SK-N-SH treated with all-trans-retinoic acid at 6 μM for 48 hours (cell line): ENCODE measurements at regions not wholly inside any gene's neighbourhood (a gene's known extent, or its start where the extent isn't known, plus 50 kb on each side); places are given as distances from the start of the nearest gene placed in this dataset.

Source experiments
- ARNTL ChIP-seq: fragments of 450-650 bp; formaldehyde crosslinking; IDR thresholded peaks from 2 replicates; pipeline ENCODE4 v1.5.0; 2020; ENCODE audit warnings: low read depth, mild to moderate bottlenecking, moderate library complexity, borderline replicate concordance
- BACH2 ChIP-seq: fragments of 250-450 bp; sonication (Bioruptor Pico); IDR thresholded peaks from 2 replicates; pipeline ENCODE4 v1.9.0; 2021; ENCODE audit warnings: mild to moderate bottlenecking, borderline replicate concordance
- ESRRG ChIP-seq: fragments of 250-450 bp; sonication (Bioruptor Pico); IDR thresholded peaks from 2 replicates; pipeline ENCODE4 v1.6.1; 2021; ENCODE audit warnings: mild to moderate bottlenecking
- OSR1 ChIP-seq: fragments of 250-450 bp; sonication (Bioruptor Pico); IDR thresholded peaks from 2 replicates; pipeline ENCODE4 v1.8.0; 2022; ENCODE audit warnings: moderate library complexity, mild to moderate bottlenecking, inconsistent platforms
- PPARA ChIP-seq: fragments of 250-450 bp; sonication (Bioruptor Pico); IDR thresholded peaks from 2 replicates; pipeline ENCODE4 v1.5.0; 2020; ENCODE audit warnings: mild to moderate bottlenecking, borderline replicate concordance
- ZC3H10 ChIP-seq: fragments of 250-450 bp; sonication (Bioruptor Pico); IDR thresholded peaks from 2 replicates; pipeline ENCODE4 v1.5.1; 2021; ENCODE audit warnings: mild to moderate bottlenecking, moderate library complexity
- ZFP3 ChIP-seq: fragments of 250-450 bp; sonication (Bioruptor Pico); IDR thresholded peaks from 2 replicates; pipeline ENCODE4 v1.5.0; 2020; ENCODE audit warnings: mild to moderate bottlenecking, moderate library complexity
- ZFP30 ChIP-seq: fragments of 450-650 bp; formaldehyde crosslinking; IDR thresholded peaks from 2 replicates; pipeline ENCODE4 v1.5.0; 2022; ENCODE audit warnings: mild to moderate bottlenecking, moderate library complexity
- ZNF8 ChIP-seq: fragments of 450-650 bp; formaldehyde crosslinking; IDR thresholded peaks from 2 replicates; pipeline ENCODE4 v1.5.0; 2020; ENCODE audit warnings: mild to moderate bottlenecking, moderate library complexity
- TF ChIP-seq, protein P1 (sequence below): fragments of 250-450 bp; sonication (Bioruptor Pico); IDR thresholded peaks from 2 replicates; pipeline ENCODE4 v1.8.0; 2021; ENCODE audit warnings: low read depth, mild to moderate bottlenecking, moderate library complexity, borderline replicate concordance
- TF ChIP-seq, protein P2 (sequence below): fragments of 250-450 bp; sonication (Bioruptor Pico); IDR thresholded peaks from 2 replicates; pipeline ENCODE4 v1.8.0; 2020; ENCODE audit warnings: mild to moderate bottlenecking, moderate library complexity, borderline replicate concordance
- TF ChIP-seq, protein P3 (sequence below): fragments of 250-450 bp; sonication (Bioruptor Pico); IDR thresholded peaks from 2 replicates; pipeline ENCODE4 v1.5.1; 2020; ENCODE audit warnings: low read depth, mild to moderate bottlenecking, moderate library complexity
- TF ChIP-seq, protein P4 (sequence below): fragments of 250-450 bp; sonication (Bioruptor Pico); IDR thresholded peaks from 2 replicates; pipeline ENCODE4 v1.5.0; 2020; ENCODE audit warnings: mild to moderate bottlenecking, moderate library complexity
- TF ChIP-seq, protein P5 (sequence below): fragments of 250-450 bp; sonication (Bioruptor Pico); IDR thresholded peaks from 2 replicates; pipeline ENCODE4 v1.5.1; 2021; ENCODE audit warnings: mild to moderate bottlenecking, moderate library complexity

DNA sequence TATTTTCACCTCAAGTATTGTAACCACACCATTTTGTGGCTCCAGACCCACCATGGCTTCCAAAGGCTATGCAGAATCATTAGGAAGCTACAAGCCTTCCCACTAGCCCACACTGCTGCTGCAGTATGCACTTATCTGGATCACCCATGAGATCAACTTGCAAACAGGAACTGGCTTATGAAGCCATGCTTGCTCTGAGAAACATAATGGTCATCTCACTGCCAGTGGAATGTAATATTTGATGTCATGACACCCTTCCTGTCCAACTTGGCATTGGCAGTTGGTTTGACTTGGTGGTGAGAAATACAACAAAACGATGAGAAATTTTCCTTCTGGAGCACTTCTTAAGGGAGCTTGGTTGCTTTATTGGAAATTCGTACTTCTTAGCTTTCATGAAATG, 69.3 kb upstream of the FRMD6 start:
- no peak for TF ChIP-seq ZFP3
- TF ChIP-seq, protein P1, sequence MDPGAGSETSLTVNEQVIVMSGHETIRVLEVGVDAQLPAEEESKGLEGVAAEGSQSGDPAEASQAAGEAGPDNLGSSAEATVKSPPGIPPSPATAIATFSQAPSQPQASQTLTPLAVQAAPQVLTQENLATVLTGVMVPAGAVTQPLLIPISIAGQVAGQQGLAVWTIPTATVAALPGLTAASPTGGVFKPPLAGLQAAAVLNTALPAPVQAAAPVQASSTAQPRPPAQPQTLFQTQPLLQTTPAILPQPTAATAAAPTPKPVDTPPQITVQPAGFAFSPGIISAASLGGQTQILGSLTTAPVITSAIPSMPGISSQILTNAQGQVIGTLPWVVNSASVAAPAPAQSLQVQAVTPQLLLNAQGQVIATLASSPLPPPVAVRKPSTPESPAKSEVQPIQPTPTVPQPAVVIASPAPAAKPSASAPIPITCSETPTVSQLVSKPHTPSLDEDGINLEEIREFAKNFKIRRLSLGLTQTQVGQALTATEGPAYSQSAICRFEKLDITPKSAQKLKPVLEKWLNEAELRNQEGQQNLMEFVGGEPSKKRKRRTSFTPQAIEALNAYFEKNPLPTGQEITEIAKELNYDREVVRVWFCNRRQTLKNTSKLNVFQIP (CRISPR knock-in tag): no peak
- TF ChIP-seq, protein P2, sequence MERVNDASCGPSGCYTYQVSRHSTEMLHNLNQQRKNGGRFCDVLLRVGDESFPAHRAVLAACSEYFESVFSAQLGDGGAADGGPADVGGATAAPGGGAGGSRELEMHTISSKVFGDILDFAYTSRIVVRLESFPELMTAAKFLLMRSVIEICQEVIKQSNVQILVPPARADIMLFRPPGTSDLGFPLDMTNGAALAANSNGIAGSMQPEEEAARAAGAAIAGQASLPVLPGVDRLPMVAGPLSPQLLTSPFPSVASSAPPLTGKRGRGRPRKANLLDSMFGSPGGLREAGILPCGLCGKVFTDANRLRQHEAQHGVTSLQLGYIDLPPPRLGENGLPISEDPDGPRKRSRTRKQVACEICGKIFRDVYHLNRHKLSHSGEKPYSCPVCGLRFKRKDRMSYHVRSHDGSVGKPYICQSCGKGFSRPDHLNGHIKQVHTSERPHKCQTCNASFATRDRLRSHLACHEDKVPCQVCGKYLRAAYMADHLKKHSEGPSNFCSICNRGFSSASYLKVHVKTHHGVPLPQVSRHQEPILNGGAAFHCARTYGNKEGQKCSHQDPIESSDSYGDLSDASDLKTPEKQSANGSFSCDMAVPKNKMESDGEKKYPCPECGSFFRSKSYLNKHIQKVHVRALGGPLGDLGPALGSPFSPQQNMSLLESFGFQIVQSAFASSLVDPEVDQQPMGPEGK (CRISPR knock-in tag): no peak
- no peak for TF ChIP-seq ZNF8 (CRISPR knock-in tag)
- no peak for TF ChIP-seq ZFP30
- no peak for TF ChIP-seq OSR1 (CRISPR knock-in tag)
- no peak for TF ChIP-seq ARNTL
- no peak for TF ChIP-seq ZC3H10 (CRISPR knock-in tag)
- TF ChIP-seq, protein P3, sequence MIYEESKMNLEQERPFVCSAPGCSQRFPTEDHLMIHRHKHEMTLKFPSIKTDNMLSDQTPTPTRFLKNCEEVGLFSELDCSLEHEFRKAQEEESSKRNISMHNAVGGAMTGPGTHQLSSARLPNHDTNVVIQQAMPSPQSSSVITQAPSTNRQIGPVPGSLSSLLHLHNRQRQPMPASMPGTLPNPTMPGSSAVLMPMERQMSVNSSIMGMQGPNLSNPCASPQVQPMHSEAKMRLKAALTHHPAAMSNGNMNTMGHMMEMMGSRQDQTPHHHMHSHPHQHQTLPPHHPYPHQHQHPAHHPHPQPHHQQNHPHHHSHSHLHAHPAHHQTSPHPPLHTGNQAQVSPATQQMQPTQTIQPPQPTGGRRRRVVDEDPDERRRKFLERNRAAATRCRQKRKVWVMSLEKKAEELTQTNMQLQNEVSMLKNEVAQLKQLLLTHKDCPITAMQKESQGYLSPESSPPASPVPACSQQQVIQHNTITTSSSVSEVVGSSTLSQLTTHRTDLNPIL (CRISPR knock-in tag): no peak
- TF ChIP-seq PPARA (CRISPR knock-in tag): no peak
- TF ChIP-seq, protein P4, sequence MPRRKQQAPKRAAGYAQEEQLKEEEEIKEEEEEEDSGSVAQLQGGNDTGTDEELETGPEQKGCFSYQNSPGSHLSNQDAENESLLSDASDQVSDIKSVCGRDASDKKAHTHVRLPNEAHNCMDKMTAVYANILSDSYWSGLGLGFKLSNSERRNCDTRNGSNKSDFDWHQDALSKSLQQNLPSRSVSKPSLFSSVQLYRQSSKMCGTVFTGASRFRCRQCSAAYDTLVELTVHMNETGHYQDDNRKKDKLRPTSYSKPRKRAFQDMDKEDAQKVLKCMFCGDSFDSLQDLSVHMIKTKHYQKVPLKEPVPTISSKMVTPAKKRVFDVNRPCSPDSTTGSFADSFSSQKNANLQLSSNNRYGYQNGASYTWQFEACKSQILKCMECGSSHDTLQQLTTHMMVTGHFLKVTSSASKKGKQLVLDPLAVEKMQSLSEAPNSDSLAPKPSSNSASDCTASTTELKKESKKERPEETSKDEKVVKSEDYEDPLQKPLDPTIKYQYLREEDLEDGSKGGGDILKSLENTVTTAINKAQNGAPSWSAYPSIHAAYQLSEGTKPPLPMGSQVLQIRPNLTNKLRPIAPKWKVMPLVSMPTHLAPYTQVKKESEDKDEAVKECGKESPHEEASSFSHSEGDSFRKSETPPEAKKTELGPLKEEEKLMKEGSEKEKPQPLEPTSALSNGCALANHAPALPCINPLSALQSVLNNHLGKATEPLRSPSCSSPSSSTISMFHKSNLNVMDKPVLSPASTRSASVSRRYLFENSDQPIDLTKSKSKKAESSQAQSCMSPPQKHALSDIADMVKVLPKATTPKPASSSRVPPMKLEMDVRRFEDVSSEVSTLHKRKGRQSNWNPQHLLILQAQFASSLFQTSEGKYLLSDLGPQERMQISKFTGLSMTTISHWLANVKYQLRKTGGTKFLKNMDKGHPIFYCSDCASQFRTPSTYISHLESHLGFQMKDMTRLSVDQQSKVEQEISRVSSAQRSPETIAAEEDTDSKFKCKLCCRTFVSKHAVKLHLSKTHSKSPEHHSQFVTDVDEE (CRISPR knock-in tag): no peak
- TF ChIP-seq ESRRG: no peak
- no peak for TF ChIP-seq BACH2 (CRISPR knock-in tag)
- TF ChIP-seq, protein P5, sequence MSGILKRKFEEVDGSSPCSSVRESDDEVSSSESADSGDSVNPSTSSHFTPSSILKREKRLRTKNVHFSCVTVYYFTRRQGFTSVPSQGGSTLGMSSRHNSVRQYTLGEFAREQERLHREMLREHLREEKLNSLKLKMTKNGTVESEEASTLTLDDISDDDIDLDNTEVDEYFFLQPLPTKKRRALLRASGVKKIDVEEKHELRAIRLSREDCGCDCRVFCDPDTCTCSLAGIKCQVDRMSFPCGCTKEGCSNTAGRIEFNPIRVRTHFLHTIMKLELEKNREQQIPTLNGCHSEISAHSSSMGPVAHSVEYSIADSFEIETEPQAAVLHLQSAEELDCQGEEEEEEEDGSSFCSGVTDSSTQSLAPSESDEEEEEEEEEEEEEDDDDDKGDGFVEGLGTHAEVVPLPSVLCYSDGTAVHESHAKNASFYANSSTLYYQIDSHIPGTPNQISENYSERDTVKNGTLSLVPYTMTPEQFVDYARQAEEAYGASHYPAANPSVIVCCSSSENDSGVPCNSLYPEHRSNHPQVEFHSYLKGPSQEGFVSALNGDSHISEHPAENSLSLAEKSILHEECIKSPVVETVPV (CRISPR knock-in tag): no peak
